NB4 (cell line): ENCODE measurements at regions not wholly inside any gene's neighbourhood (a gene's known extent, or its start where the extent isn't known, plus 50 kb on each side); places are given as distances from the start of the nearest gene placed in this dataset.

Experiments used
- CTCF ChIP-seq: IDR thresholded peaks from one replicate; pipeline ENCODE4 v1.5.1; 2012; ENCODE audit warnings: low read depth, low read length
- MYC ChIP-seq: IDR thresholded peaks from 2 replicates; pipeline ENCODE4 v1.6.1; 2011; ENCODE audit warnings: low read depth, low read length
- POLR2A ChIP-seq: IDR thresholded peaks from 2 replicates; pipeline ENCODE4 v1.6.1; 2011; ENCODE audit warnings: mild to moderate bottlenecking; ENCODE audit not compliant: insufficient read length; ENCODE audit errors: extremely low read depth

- no peak for TF ChIP-seq POLR2A
- TF ChIP-seq CTCF = no peak
- no peak for TF ChIP-seq MYC
Observed at GRCh38 chr1:95408507-95409136, 174.6 kb downstream of the RWDD3 start.
